Naive B cell (primary cell): ENCODE measurements at regions not wholly inside any gene's neighbourhood (a gene's known extent, or its start where the extent isn't known, plus 50 kb on each side); places are given as distances from the start of the nearest gene placed in this dataset.

Source experiments
- ATAC-seq, 2 donors: fragments of 150-1000 bp; cut with Tn5 transposase; 2 replicates each; pipeline ENCODE4 v1.10.0; 2021; ENCODE audit warnings: low read depth in 2 of 2, mild to moderate bottlenecking in 2 of 2, moderate library complexity in 2 of 2
- DNase-seq: peaks from one replicate; pipeline ENCODE4 v3.0.0; 2022
- H3K27ac Mint-ChIP-seq, 6 donors: one replicate each; pipeline ENCODE4 v1.8.0; 2020 to 2022; ENCODE audit warnings: mild to moderate bottlenecking in 6 of 6, mixed read lengths in 6 of 6, moderate library complexity in 5 of 6, inconsistent platforms in 2 of 6
- H3K27me3 Mint-ChIP-seq, 3 donors: one replicate each; pipeline ENCODE4 v1.8.0; 2021 to 2022; ENCODE audit warnings: mixed read lengths in 3 of 3, mild to moderate bottlenecking in 1 of 3
- H3K36me3 Mint-ChIP-seq, 2 donors: one replicate each; pipeline ENCODE4 v1.8.0; 2020 to 2022; ENCODE audit warnings: mixed read lengths in 2 of 2, inconsistent platforms in 1 of 2, mild to moderate bottlenecking in 1 of 2
- H3K4me1 Mint-ChIP-seq, 3 donors: one replicate each; pipeline ENCODE4 v1.8.0; 2020 to 2022; ENCODE audit warnings: mixed read lengths in 3 of 3, inconsistent platforms in 1 of 3, mild to moderate bottlenecking in 1 of 3, moderate library complexity in 1 of 3
- H3K4me3 Mint-ChIP-seq, 8 donors: one replicate each; pipeline ENCODE4 v1.8.0; 2020 to 2022; ENCODE audit warnings: mild to moderate bottlenecking in 8 of 8, mixed read lengths in 8 of 8, moderate library complexity in 8 of 8, inconsistent platforms in 2 of 8
- H3K9me3 Mint-ChIP-seq, 7 donors: one replicate each; pipeline ENCODE4 v1.8.0; 2020 to 2022; ENCODE audit warnings: mixed read lengths in 7 of 7, mild to moderate bottlenecking in 5 of 7, inconsistent platforms in 2 of 7, moderate library complexity in 1 of 7

DNA sequence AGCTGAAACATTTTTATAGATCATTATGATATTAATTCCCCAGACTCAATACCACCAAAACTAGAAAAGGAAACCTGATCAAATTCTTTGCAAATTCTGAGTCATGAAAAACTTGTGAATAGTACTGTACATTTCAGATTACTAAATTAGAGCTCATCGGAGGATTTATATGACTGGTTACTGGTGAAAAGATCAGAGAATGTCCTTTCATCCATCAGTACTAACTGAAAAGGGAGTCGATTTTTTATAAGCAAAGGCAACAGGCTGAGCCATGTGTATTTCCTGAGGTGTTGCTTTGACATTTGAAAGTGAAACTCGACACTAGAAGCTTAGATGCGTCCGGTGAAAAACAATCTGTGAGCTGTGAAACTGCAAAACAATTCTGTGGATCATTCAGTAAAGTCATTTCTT lies 155.7 kb downstream of the TNFSF18 start:
- Mint-ChIP-seq H3K27me3 (no peaks in the 10 kb centered on the region), H3K4me1 (peaks cover 26 to 48% (median 45%) of the 10 kb centered on the region in 3 donors), H3K36me3 (peaks cover 0 to 6% of the 10 kb centered on the region in 2 donors), H3K9me3 (no peaks in the 10 kb centered on the region), H3K27ac (peak overlapping the region; percentile 10 to 89 (median 26)), H3K4me3 (peak overlapping the region; percentile 13 to 88 (median 57))
- peak; percentile 80 to 86 for ATAC-seq
- no peak for DNase-seq

DNA sequence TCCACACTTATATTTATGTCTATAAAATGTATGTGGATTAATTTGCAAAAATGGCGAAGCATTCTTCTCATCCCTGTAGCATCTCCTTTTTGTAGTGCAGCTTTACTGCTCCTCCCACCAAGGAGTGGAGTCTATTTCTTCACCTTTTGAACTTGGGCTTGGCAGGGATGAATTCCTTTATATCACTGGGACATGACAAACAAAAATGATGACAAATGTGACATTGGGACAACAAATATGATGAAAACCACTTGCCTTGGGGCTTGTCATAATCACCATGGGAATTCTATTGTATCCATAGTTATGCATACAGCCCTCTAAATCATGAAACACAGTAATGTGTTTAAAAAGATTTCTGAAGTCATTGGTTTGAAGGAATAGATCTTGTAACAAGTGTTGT lies 155.0 kb downstream of the TNFSF18 start:
- no peaks in the 10 kb centered on the region for H3K27me3 Mint-ChIP-seq
- H3K36me3 Mint-ChIP-seq: peaks cover 0 to 6% of the 10 kb centered on the region in 2 donors
- ATAC-seq (no peak), DNase-seq (no peak)
- H3K9me3 Mint-ChIP-seq: no peaks in the 10 kb centered on the region
- H3K27ac Mint-ChIP-seq: peak overlapping the region in 1 of 6 donors; percentile 89
- peak overlapping the region in 2 of 8 donors; percentile 74 to 88 for H3K4me3 Mint-ChIP-seq
- peaks cover 33 to 55% (median 51%) of the 10 kb centered on the region in 3 donors for H3K4me1 Mint-ChIP-seq

DNA sequence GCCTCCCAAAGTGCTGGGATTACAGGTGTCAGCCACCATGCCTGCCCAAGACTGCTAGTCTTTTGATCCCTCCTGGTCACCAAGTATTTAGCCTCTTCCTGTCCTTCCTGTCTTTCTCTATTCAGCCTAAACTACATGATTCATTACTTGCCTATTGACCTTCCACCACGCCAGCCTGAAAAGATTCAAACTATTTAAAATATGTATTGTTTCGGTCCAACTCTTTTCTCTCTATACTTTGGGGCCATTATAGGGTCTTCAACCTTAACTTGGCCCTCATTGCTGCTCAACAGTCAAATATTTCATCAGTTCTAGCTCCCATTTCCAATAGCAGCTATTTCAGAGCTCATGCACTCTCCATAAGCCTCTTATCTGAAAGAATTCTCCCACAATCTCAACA lies 153.0 kb downstream of the TNFSF18 start:
- no peak for ATAC-seq
- Mint-ChIP-seq H3K9me3 (no peaks in the 10 kb centered on the region), H3K27ac (peak overlapping the region in 1 of 6 donors; percentile 31), H3K4me3 (peak overlapping the region in 3 of 8 donors; percentile 17 to 56 (median 23)), H3K36me3 (no peaks in the 10 kb centered on the region), H3K27me3 (no peaks in the 10 kb centered on the region), H3K4me1 (peaks cover 40 to 60% (median 59%) of the 10 kb centered on the region in 3 donors)
- no peak for DNase-seq

DNA sequence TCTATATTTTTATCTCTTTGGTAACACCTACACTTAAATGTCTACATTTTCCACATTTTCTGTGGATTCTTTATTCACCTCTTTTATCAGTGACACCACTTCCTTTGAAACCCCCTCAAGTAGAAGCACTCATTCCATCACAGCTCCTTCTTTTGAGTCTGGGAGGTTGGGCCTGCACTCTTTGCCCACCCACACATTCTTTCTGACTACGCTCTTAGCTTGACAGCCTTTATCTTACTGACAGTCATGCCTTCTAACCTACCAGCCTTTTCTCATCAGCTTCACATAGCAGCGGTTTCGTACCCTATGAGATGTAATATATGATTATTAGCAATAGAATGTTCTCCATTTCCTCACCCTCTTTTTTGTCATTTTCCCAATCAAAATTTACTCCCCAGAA lies 151.9 kb downstream of the TNFSF18 start:
- Mint-ChIP-seq H3K4me1 (peaks cover 40 to 57% (median 53%) of the 10 kb centered on the region in 3 donors), H3K27ac (no peak overlapping the region), H3K36me3 (no peaks in the 10 kb centered on the region), H3K27me3 (no peaks in the 10 kb centered on the region), H3K9me3 (no peaks in the 10 kb centered on the region), H3K4me3 (no peak overlapping the region)
- no peak for DNase-seq
- ATAC-seq: no peak

DNA sequence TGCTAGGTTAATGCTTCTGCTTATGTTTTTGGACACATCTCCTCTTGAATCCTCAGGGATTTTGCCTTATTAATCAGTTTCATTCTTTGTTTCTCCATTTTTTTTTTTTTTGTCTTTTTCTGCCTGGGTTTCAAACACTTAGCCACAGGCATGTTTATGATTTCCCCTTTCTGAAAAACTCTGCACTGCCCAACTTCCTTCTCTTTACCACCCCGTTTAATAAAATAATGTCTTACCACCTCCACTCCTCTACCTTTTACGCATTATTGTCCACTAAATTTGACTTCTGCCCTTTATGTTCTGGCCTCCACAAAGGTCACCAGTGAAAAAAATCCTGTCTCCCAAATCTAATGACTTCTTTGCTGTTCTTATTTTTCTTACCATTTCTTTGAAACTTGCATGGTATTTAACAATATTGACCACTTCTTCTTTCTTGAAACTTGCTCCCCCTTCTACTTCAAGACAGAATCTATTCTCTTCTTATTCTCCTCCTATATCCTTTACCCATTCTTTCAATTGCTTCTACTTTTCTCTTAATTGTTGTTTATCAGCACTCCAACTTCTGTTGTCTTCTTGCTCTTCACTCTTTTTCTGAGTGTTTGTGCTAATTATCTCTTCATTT lies 150.3 kb downstream of the TNFSF18 start:
- Mint-ChIP-seq H3K9me3 (no peaks in the 10 kb centered on the region), H3K4me3 (peak overlapping the region; percentile 50 to 85 (median 70)), H3K27me3 (no peaks in the 10 kb centered on the region), H3K27ac (peak overlapping the region; percentile 2 to 82 (median 25)), H3K4me1 (peaks cover 29 to 46% (median 41%) of the 10 kb centered on the region in 3 donors), H3K36me3 (no peaks in the 10 kb centered on the region)
- DNase-seq (peak; percentile 26), ATAC-seq (peak; percentile 68 to 80)

DNA sequence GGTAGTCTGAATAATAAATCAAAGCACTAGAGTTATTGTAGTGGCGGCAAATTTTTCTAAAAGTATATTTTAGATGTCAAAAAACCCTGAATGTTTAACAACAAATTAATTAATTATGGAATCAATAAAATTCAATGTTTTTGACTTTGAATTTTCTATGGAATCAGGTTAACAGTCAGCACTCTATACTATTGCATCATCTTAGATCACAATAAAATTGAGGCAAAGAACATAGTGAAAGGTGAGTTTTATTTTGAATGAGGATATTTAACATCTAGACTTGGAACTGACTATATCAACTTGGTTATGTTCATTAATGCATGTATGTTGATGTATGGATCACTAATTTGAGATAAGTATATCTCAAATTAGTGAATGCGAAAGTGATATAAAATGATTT lies 148.5 kb downstream of the TNFSF18 start:
- Mint-ChIP-seq H3K27me3 (no peaks in the 10 kb centered on the region), H3K36me3 (no peaks in the 10 kb centered on the region), H3K4me3 (no peak overlapping the region), H3K4me1 (peaks cover 45 to 55% (median 49%) of the 10 kb centered on the region in 3 donors), H3K27ac (no peak overlapping the region), H3K9me3 (no peaks in the 10 kb centered on the region)
- ATAC-seq (no peak), DNase-seq (no peak)

DNA sequence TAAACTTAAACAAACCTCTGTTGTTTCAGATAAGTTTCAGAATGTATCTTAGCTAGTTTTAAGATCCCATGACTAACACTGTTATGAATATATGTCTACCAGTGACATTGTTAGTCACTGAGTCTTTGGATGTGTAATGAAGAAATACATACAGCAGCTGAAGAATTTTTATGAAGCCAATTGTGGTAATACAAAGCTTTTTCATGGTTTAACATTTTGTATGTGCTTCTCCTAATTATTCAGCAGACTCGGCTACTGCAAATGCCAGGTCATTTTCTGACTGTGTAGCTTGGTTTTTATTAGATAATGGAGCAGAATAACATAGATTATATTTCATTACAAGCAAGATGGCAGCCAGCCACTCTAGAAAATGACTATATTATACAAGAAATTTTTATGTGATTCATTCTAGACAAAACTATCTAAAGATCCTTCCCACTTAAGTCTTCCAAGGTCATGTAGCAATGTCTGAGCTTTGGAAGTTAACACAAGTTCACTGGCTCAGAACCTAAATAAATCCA lies 147.8 kb downstream of the TNFSF18 start:
- ATAC-seq (no peak), DNase-seq (no peak)
- Mint-ChIP-seq H3K36me3 (no peaks in the 10 kb centered on the region), H3K4me1 (peaks cover 40 to 53% (median 52%) of the 10 kb centered on the region in 3 donors), H3K27ac (no peak overlapping the region), H3K27me3 (no peaks in the 10 kb centered on the region), H3K4me3 (no peak overlapping the region), H3K9me3 (peaks cover 0 to 3% (median 0%) of the 10 kb centered on the region in 7 donors)

DNA sequence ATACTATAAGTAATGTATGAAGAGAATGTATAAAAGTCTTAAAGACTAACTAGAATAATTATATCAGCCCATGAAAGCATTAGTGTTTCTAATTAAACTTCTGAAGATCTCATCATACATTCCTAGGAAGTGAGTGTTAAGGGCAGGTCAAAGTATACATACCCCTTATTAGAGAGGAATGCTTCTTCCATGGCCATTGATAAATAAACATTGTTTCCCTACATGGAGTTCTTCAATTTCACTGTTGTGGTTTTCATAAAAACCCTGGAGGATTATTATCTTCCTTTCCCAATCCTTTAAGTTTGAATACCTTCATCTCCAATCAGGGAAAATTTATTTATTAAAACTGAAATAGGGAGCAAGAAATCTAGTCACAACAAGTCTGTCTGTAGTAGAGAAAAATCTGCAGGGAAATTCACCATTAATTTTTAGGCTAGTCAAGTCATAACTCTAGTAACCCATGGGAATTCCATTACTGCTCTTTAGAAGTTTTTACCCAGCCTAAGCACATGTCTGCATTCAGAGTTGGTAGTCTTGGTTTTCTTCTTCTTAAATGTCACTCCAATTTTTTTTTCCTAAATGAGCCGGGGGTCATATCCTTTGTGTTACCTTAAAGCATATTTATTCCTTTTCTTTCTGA lies 147.0 kb downstream of the TNFSF18 start:
- DNase-seq: no peak
- H3K9me3 Mint-ChIP-seq: peaks cover 0 to 6% (median 0%) of the 10 kb centered on the region in 7 donors
- no peaks in the 10 kb centered on the region for H3K27me3 Mint-ChIP-seq
- H3K36me3 Mint-ChIP-seq: no peaks in the 10 kb centered on the region
- peaks cover 37 to 53% (median 51%) of the 10 kb centered on the region in 3 donors for H3K4me1 Mint-ChIP-seq
- ATAC-seq: no peak
- no peak overlapping the region for H3K27ac Mint-ChIP-seq
- no peak overlapping the region for H3K4me3 Mint-ChIP-seq

DNA sequence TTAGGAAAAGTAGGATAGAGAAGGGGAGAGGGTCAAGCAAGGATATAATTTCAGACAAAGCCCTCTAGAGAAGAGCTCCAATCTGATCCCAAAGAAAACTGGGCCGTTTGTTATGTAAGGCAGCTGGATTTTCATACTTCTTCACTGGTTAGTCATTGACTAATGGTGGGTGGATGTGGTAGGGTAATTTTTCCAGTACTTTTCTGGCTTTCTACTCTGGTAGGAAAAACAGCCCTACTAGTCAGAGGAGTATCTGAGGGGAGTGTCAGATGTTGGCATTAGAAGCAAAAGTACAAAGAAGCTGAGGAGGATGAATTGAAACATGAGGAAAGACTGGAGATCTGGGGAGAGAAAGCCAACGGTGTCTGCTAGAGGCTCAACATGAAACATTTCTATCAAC lies 145.3 kb downstream of the TNFSF18 start:
- Mint-ChIP-seq H3K36me3 (no peaks in the 10 kb centered on the region), H3K9me3 (peaks cover 0 to 6% (median 0%) of the 10 kb centered on the region in 7 donors), H3K27me3 (no peaks in the 10 kb centered on the region), H3K4me3 (peak overlapping the region in 2 of 8 donors; percentile 0 to 41), H3K4me1 (peaks cover 30 to 41% (median 35%) of the 10 kb centered on the region in 3 donors), H3K27ac (peak overlapping the region in 2 of 6 donors; percentile 4 to 60)
- ATAC-seq (no peak), DNase-seq (no peak)

DNA sequence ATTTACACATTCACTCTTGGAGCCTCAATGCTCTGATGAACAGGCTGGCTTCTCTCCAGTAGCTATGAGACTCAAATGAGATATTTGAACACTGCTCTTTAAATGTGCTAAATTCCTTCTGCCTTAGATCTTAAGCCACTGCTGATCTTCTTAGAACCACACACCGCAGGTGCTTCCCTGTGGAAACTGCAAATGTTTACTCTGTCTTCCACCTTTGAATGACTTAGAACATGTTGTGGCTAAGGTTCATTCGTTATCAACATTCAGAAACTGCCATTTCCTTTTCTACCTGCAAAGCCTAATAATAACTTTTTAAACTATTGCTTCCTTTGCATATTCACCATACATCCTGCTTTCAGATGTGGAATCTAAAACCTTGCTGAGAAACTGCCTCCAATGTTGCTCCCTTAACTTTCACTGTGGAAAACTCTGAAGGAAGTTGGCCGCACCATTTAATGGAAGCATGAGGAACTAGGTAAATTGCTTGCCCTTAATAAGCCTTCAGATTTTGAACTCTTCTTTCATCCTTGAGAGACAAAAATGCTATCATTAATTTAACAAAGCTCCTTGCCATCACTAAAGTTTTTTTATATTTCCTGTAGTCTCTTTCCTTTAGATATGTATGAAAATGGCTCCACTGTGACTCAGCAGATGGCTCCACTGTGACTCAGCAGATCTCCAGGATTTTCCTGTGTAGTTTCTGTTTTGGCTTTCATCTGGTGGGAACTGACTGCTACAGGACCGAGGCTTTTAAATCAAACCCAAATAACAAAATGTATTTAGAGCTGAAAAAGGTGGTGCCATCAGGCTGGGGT lies 143.8 kb downstream of the TNFSF18 start:
- no peaks in the 10 kb centered on the region for H3K36me3 Mint-ChIP-seq

DNA sequence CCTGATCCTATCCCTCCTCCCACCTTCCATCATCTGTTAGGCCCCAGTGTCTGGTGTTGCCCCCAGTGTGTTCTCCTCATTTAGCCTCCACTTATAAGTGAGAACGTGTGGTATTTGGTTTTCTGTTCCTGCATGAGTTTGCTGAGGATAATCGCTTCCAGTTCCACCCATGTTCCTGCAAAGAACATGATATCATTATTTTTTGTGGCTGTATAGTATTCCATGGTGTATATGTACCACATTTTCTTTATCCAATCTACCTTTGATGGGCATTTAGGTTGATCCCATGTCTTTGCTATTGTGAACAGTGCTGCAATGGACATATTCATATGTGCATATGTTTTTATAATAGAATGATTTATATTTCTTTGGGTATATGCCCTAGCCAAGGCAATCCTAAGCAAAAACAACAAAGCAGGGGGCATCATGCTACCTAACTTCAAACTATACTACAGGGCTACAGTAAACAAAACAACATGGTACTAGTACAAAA lies 142.9 kb downstream of the TNFSF18 start:
- DNase-seq: no peak
- no peak for ATAC-seq
- H3K27ac Mint-ChIP-seq: peak overlapping the region in 2 of 6 donors; percentile 23 to 46
- no peaks in the 10 kb centered on the region for H3K27me3 Mint-ChIP-seq
- peaks cover 5 to 7% of the 10 kb centered on the region in 2 donors for H3K36me3 Mint-ChIP-seq
- peak overlapping the region in 3 of 8 donors; percentile 9 to 67 (median 40) for H3K4me3 Mint-ChIP-seq
- peaks cover 1 to 20% (median 6%) of the 10 kb centered on the region in 7 donors for H3K9me3 Mint-ChIP-seq
- H3K4me1 Mint-ChIP-seq: peaks cover 20 to 30% (median 25%) of the 10 kb centered on the region in 3 donors

More for the DNA sequence above, 143.8 kb downstream of the TNFSF18 start:
- ATAC-seq (peak; percentile 72 to 78), DNase-seq (peak; percentile 18)
- no peaks in the 10 kb centered on the region for H3K27me3 Mint-ChIP-seq
- H3K4me1 Mint-ChIP-seq: peaks cover 20 to 30% (median 25%) of the 10 kb centered on the region in 3 donors
- peaks cover 0 to 12% (median 0%) of the 10 kb centered on the region in 7 donors for H3K9me3 Mint-ChIP-seq
- peak overlapping the region; percentile 54 to 73 (median 68) for H3K4me3 Mint-ChIP-seq
- H3K27ac Mint-ChIP-seq: peak overlapping the region in 5 of 6 donors; percentile 28 to 85 (median 48)

DNA sequence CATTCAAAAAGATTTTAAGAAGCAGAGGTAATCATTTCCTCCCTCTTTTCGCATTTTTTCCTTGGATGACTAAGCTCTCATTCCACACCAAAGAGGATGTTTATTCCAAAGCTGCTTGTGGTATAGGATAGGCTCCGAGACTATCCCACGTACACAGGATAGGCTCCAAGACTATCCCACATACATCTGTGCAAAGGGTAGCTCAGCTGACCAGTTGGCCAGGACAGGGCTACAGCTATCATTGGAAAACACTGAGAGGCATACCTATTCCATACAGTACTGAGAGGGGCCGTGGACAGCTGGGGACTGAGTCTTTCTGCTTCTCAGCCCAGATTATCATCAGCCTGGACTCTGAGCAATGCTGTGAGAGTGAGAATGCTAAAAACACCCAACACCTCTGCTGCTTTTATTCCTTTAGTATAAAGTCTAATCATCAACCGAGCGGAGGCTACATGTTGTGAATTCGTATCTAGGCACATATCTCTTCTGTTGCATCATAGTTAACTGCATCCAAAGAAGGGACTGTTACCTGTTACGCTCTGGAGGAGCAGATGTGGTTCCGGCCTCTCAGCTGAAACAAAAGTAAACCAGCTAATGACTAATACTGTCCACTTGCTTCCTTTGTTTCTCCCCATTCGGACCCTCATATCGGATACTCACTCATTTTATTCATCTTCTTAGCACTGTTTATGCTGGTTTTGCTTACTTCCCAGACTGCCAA lies 141.0 kb downstream of the TNFSF18 start:
- Mint-ChIP-seq H3K27ac (no peak overlapping the region), H3K27me3 (no peaks in the 10 kb centered on the region), H3K9me3 (peaks cover 8 to 30% (median 16%) of the 10 kb centered on the region in 7 donors), H3K4me1 (peaks cover 20 to 30% (median 25%) of the 10 kb centered on the region in 3 donors), H3K4me3 (no peak overlapping the region), H3K36me3 (peaks cover 15% of the 10 kb centered on the region in 2 donors)
- DNase-seq: no peak
- ATAC-seq: no peak
